Aorta (tissue), 5 donors: ENCODE measurements at regions not wholly inside any gene's neighbourhood (a gene's known extent, or its start where the extent isn't known, plus 50 kb on each side); places are given as distances from the start of the nearest gene placed in this dataset.

Experiments used
- ATAC-seq: fragments of 200-7000 bp; cut with Tn5 transposase; one replicate; pipeline ENCODE4 v1.9.1; 2022; ENCODE audit warnings: moderate library complexity; ENCODE audit not compliant: low FRiP score
- DNase-seq, 2 donors: peaks; one replicate each; pipeline ENCODE4 v3.0.0-alpha.2; 2020
- H3K27ac ChIP-seq, 2 donors: one replicate each; pipeline ENCODE4 v1.5.1; 2013; ENCODE audit warnings: low read length in 2 of 2, mild to moderate bottlenecking in 2 of 2, moderate library complexity in 2 of 2, control low read depth in 1 of 2, inconsistent platforms in 1 of 2, low read depth in 1 of 2
- H3K27me3 ChIP-seq, 2 donors: one replicate each; pipeline ENCODE4 v1.6.1; 2013; ENCODE audit warnings: control low read depth in 1 of 2, low read length in 1 of 2, mild to moderate bottlenecking in 1 of 2, moderate library complexity in 1 of 2; ENCODE audit not compliant: insufficient read depth in 2 of 2, control insufficient read depth in 1 of 2
- H3K36me3 ChIP-seq, 2 donors: one replicate each; pipeline ENCODE4 v1.6.1; 2013; ENCODE audit warnings: control low read depth in 1 of 2, low read length in 1 of 2, mild to moderate bottlenecking in 1 of 2; ENCODE audit not compliant: insufficient read depth in 2 of 2, control insufficient read depth in 1 of 2
- H3K4me1 ChIP-seq, 2 donors: one replicate each; pipeline ENCODE4 v1.6.1; 2013; ENCODE audit warnings: low read length in 2 of 2, control low read depth in 1 of 2, mild to moderate bottlenecking in 1 of 2, moderate library complexity in 1 of 2; ENCODE audit not compliant: insufficient read depth in 2 of 2, control insufficient read depth in 1 of 2
- H3K4me3 ChIP-seq, 2 donors: one replicate each; pipeline ENCODE4 v1.5.1; 2013; ENCODE audit warnings: low read length in 2 of 2, control low read depth in 1 of 2, mild to moderate bottlenecking in 1 of 2
- H3K9me3 ChIP-seq: one replicate; pipeline ENCODE4 v1.6.1; 2013; ENCODE audit warnings: mild to moderate bottlenecking, low read length; ENCODE audit not compliant: control insufficient read depth
- WGBS, 2 donors: extraction: QIAGEN DNeasy Blood & Tissue Kit; methylation state at CpG; one replicate each; pipeline ENCODE4 v1.1.7; 2013; 5-methylcytosine and 5-hydroxymethylcytosine counted together
- intact Hi-C, 2 donors: fragments of 100-400 bp; cut with DNase I; formaldehyde crosslinking; loops; one replicate each; pipeline versions ENCODE4 v1.14.2 to v1.15.0; 2022
- donor health status: healthy with polysubstance abuse.
- donor health status: Bipolar disorder and iron deficiency.
- donor health status: DM: no; HTN: no; CAD: no.
- donor health status: DM: no; HTN: no; CAD: no.
- donor health status: DM: yes; HTN: yes; CAD: no.

DNA sequence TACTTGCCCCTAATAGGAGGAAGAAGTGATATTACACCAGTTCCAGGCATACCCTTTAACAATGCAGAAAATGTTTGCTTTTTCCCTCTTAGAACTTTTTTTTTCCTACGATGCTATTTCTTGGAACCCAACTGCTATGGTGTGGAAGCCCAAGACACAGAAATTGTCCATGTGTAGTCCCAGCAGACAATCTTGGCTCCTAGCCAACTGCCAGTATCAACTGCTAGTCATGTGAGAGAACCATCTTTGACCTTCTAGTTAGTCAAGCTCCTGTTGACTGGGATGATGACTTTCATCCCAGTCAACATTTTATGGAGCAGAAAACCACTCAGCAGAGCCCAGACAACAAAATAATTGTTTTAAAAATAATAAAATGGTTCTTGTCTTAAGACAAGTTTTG is 532.4 kb downstream of the TLR4 start:
- no peak overlapping the region for H3K4me3 ChIP-seq
- ATAC-seq (no peak), DNase-seq (no peak)
- H3K4me1 ChIP-seq = no peaks in the 10 kb centered on the region
- no peaks in the 10 kb centered on the region for H3K36me3 ChIP-seq
- 85 to 90% methylated on average over 1 of the region's 1 CpG for WGBS, 2 donors
- H3K9me3 ChIP-seq = peaks cover 2% of the 10 kb centered on the region
- intact Hi-C loops = no loop called here
- H3K27me3 ChIP-seq = no peaks in the 10 kb centered on the region
- H3K27ac ChIP-seq = no peak overlapping the region

DNA sequence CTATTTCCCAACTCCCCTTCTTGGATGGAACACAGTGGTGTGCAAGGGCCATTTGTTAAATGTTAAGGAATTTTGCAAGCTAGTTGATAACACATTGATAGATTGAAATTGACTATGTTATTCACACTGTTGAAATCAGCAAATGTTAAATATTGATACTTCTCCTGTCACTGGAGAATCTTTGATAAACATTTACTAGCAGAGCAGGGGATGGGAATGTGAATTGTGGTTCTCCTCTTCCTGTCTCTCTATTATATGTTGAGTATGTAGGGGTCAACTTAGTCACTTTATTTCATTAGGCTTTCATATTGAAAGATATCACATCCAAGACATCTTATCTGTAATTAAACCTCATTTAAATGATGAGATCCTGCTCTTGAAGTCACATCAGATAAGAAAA is 533.9 kb downstream of the TLR4 start:
- ATAC-seq (no peak), DNase-seq (no peak)
- Histone ChIP-seq H3K4me1 (no peaks in the 10 kb centered on the region), H3K27ac (no peak overlapping the region), H3K4me3 (no peak overlapping the region), H3K27me3 (no peaks in the 10 kb centered on the region), H3K36me3 (no peaks in the 10 kb centered on the region), H3K9me3 (peaks cover 2% of the 10 kb centered on the region)
- intact Hi-C loops = no loop called here

DNA sequence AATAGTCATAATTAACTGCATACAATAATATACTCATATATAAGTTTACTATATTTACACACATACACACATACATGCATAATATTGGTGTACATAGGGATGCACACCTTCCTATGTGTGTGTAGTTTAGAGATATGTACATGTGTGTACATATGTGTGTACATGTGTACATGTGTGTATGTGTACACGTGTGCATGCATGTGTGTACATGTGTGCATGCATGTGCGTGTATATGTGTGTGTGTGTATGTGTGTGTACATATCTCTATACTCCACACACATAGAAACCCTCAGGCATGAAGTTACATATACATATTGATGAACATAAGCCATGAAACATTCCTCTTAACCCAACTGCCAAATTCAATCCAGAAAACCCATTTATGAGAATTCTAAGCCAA is 547.8 kb downstream of the TLR4 start:
- ATAC-seq = no peak
- Histone ChIP-seq H3K9me3 (no peaks in the 10 kb centered on the region), H3K27ac (no peak overlapping the region), H3K36me3 (no peaks in the 10 kb centered on the region), H3K4me3 (no peak overlapping the region), H3K4me1 (no peaks in the 10 kb centered on the region), H3K27me3 (no peaks in the 10 kb centered on the region)
- intact Hi-C loops = no loop called here
- WGBS, 2 donors = 84 to 86% methylated on average over 2 of the region's 2 CpGs
- no peak for DNase-seq

DNA sequence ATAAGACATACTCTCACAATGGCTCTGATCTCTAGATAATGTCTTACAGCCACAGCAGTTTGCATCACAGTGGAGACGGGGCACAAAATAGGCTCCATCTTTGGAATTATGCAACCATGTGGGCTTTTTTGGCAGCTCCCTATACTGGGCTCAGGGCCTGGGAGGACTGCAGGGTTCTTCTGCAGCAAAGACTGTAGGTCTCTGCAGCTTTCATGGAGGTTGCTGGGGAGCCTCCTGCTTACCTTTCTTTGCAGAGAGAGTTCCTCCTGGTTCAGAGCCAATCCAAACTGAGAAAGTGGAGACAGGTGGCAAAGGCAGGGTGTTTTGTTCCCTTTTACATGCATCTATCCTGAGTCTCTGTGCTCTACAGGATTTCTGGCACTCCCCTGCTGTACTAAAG is 558.0 kb downstream of the TLR4 start:
- intact Hi-C loops = no loop called here
- WGBS, 2 donors = 61 to 80% methylated on average over 1 of the region's 1 CpG
- Histone ChIP-seq H3K4me3 (no peak overlapping the region), H3K36me3 (no peaks in the 10 kb centered on the region), H3K4me1 (no peaks in the 10 kb centered on the region), H3K27ac (no peak overlapping the region), H3K9me3 (peaks cover 3% of the 10 kb centered on the region), H3K27me3 (no peaks in the 10 kb centered on the region)
- ATAC-seq = no peak
- DNase-seq = no peak

DNA sequence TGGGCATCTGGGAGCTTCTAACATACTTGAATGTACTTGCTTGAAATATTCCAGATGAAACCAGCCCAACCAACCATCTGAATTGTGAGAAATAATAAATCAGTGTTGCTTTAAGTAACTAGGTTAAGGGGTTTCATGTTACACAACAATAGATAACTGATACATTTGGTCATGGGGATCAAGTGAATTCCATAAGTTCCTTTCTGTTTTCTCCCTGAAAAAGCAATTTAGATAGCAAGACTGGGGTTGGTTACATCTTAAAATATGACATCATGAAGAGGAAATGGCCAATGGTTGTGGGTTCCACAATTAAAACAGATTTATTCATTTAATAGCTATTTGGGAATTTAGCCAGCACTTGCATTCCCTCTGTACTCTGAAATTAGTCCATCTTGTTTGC is 559.7 kb downstream of the TLR4 start:
- Histone ChIP-seq H3K36me3 (no peaks in the 10 kb centered on the region), H3K27ac (no peak overlapping the region), H3K4me3 (no peak overlapping the region), H3K27me3 (no peaks in the 10 kb centered on the region), H3K9me3 (peaks cover 3% of the 10 kb centered on the region), H3K4me1 (no peaks in the 10 kb centered on the region)
- no peak for ATAC-seq
- intact Hi-C loops = no loop called here
- DNase-seq = no peak

DNA sequence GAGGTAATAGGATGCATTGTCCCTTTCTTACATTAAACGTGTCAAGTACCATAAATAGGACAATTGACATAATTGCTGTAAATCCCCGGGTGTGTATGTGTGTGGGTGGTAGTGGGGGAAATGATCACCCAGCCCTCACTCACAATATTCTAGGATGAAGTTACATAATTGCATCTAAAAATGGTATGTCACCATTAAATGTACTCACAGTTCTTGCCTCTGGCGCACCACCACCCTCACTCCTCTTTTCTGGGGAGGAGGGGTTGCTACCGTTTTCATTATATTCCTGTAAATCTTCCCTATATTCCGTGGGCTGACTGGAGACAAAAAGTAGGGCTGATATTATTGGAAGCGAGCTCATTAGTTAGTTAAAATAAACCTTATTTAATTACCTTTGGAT is 563.8 kb downstream of the TLR4 start:
- intact Hi-C loops = no loop called here
- H3K27ac ChIP-seq = no peak overlapping the region
- ATAC-seq = no peak
- no peaks in the 10 kb centered on the region for H3K36me3 ChIP-seq
- no peaks in the 10 kb centered on the region for H3K9me3 ChIP-seq
- no peak overlapping the region for H3K4me3 ChIP-seq
- no peak for DNase-seq
- 78 to 79% methylated on average over 6 of the region's 6 CpGs for WGBS, 2 donors
- no peaks in the 10 kb centered on the region for H3K4me1 ChIP-seq
- H3K27me3 ChIP-seq = no peaks in the 10 kb centered on the region

DNA sequence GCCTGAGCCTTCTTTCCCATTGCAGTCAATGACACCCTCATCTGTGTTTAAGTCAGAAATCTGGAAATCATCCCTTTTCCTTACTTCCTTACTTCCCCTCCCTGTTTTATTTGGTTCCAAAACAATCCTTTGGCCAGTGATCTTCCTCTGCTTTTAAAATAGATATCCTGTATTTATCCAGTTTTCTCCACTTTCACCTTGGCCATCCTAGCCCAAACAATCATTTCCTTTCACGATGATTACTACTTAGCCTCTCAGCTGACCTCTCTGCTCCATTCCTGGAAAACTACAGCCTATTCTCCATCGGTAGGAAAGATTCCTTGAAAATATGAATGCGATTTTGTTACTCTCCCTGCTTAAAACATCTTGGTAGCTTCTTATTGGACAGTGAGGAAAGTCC is 565.4 kb downstream of the TLR4 start:
- intact Hi-C loops = no loop called here
- DNase-seq (no peak), ATAC-seq (no peak)
- no peak overlapping the region for H3K4me3 ChIP-seq
- no peaks in the 10 kb centered on the region for H3K9me3 ChIP-seq
- H3K27me3 ChIP-seq = no peaks in the 10 kb centered on the region
- H3K27ac ChIP-seq = no peak overlapping the region
- H3K4me1 ChIP-seq = no peaks in the 10 kb centered on the region
- H3K36me3 ChIP-seq = no peaks in the 10 kb centered on the region
- 61 to 66% methylated on average over 3 of the region's 3 CpGs for WGBS, 2 donors

DNA sequence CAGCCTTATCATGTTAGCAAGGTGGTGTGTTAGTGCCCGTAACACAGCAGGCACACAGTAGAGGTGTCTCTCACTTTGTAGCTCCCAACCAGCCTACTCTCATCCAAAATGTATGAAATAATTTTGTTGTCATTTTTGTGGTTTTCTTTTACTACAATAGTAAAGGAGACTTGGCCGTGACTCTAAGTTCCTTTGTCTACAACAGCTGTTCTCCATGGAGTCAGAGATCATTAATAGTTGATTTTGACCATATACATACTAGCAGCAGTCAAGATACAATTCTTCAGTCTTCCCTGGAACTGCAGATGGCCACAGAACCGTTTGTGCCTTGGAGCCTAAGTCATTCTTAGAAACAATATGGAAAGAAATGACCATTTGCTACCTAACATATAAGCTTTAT is 567.1 kb downstream of the TLR4 start:
- Histone ChIP-seq H3K27me3 (no peaks in the 10 kb centered on the region), H3K4me1 (no peaks in the 10 kb centered on the region), H3K36me3 (no peaks in the 10 kb centered on the region), H3K27ac (no peak overlapping the region), H3K4me3 (no peak overlapping the region), H3K9me3 (peaks cover 1% of the 10 kb centered on the region)
- no peak for ATAC-seq
- intact Hi-C loops = no loop called here
- no peak for DNase-seq
- WGBS, 2 donors = 60 to 69% methylated on average over 3 of the region's 3 CpGs

DNA sequence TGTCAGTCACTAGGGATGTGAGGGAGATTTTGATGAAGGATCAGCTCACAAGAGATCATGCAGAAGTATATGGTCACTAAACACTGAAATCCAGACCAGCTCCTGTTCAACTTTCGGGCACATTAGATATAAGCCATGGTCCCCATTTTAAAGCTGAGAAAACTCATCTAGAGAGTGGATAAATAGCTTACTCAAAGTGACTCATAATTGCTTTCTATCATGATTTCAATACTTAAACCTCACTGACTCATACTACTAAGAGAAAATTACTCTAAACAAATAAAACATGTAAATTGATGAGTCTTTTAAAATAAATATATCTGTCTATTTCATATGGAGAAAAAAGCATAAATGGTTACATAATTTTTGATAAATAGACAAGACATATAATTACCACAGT is 567.7 kb downstream of the TLR4 start:
- Histone ChIP-seq H3K4me3 (no peak overlapping the region), H3K27ac (no peak overlapping the region), H3K9me3 (peaks cover 1% of the 10 kb centered on the region), H3K4me1 (no peaks in the 10 kb centered on the region), H3K36me3 (no peaks in the 10 kb centered on the region), H3K27me3 (no peaks in the 10 kb centered on the region)
- no peak for ATAC-seq
- intact Hi-C loops = no loop called here
- no peak for DNase-seq
- 65 to 71% methylated on average over 1 of the region's 1 CpG for WGBS, 2 donors

DNA sequence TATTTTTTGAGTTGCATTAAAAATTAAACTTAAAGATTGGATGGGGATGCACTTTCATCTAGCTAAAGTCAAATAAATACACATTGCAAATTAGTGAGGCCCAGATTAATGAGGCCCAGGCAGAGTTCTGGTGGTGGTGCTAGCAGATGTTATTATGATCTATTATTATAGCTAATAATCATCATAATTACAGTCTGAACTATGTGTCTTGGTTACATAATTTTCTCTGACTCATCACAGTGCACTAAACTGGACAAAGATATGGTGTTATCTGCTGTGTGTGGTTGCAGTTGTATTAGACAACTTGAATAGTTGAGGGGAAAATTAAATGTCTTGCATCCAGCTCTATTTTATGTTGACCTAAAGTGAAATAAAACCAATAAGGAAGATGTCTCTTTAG is 568.8 kb downstream of the TLR4 start:
- H3K36me3 ChIP-seq = no peaks in the 10 kb centered on the region
- no peak for DNase-seq
- H3K27ac ChIP-seq = no peak overlapping the region
- H3K4me3 ChIP-seq = no peak overlapping the region
- intact Hi-C loops = no loop called here
- peaks cover 1% of the 10 kb centered on the region for H3K9me3 ChIP-seq
- H3K4me1 ChIP-seq = no peaks in the 10 kb centered on the region
- no peaks in the 10 kb centered on the region for H3K27me3 ChIP-seq
- no peak for ATAC-seq
